Mesenchymal stem cell (in vitro differentiated cells and primary cell): ENCODE measurements at regions not wholly inside any gene's neighbourhood (a gene's known extent, or its start where the extent isn't known, plus 50 kb on each side); places are given as distances from the start of the nearest gene placed in this dataset.

Source experiments
- DNase-seq: peaks from one replicate; pipeline ENCODE4 v3.0.0-alpha.2; 2013
- H2AFZ ChIP-seq: one replicate; pipeline ENCODE4 v1.6.1; 2013; ENCODE audit warnings: low read depth, mild to moderate bottlenecking, control low read depth, inconsistent platforms, low read length, moderate library complexity
- H2AK5ac ChIP-seq: 2 replicates; pipeline ENCODE4 v1.6.1; 2013; ENCODE audit warnings: low read length, moderate library complexity, mild to moderate bottlenecking, inconsistent platforms; ENCODE audit not compliant: severe bottlenecking
- H2BK120ac ChIP-seq: one replicate; pipeline ENCODE4 v1.6.1; 2013; ENCODE audit warnings: low read depth, mild to moderate bottlenecking, inconsistent platforms, low read length, moderate library complexity
- H2BK12ac ChIP-seq, 2 experiments: one replicate each; pipeline ENCODE4 v1.6.1; 2013; ENCODE audit warnings: inconsistent platforms in 2 of 2, low read length in 2 of 2, mild to moderate bottlenecking in 2 of 2, moderate library complexity in 2 of 2, control low read depth in 1 of 2
- H2BK15ac ChIP-seq: one replicate; pipeline ENCODE4 v1.6.1; 2013; ENCODE audit warnings: mild to moderate bottlenecking, low read depth, inconsistent platforms; ENCODE audit not compliant: poor library complexity, severe bottlenecking
- H2BK5ac ChIP-seq: 2 replicates; pipeline ENCODE4 v1.6.1; 2013; ENCODE audit warnings: low read depth, mild to moderate bottlenecking, low read length, control low read depth, inconsistent platforms; ENCODE audit not compliant: poor library complexity, severe bottlenecking
- H3K14ac ChIP-seq, 2 experiments: one replicate each; pipeline ENCODE4 v1.6.1; 2013; ENCODE audit warnings: inconsistent platforms in 2 of 2, low read length in 2 of 2, control low read depth in 1 of 2, mild to moderate bottlenecking in 1 of 2, moderate library complexity in 1 of 2
- H3K18ac ChIP-seq, 2 experiments: one replicate each; pipeline ENCODE4 v1.6.1; 2013; ENCODE audit warnings: inconsistent platforms in 2 of 2, low read length in 2 of 2, control low read depth in 1 of 2, low read depth in 1 of 2, mild to moderate bottlenecking in 1 of 2
- H3K23ac ChIP-seq, 2 experiments: one replicate each; pipeline ENCODE4 v1.6.1; 2013; ENCODE audit warnings: inconsistent platforms in 2 of 2, low read length in 2 of 2, mild to moderate bottlenecking in 2 of 2, moderate library complexity in 2 of 2, control low read depth in 1 of 2
- H3K27ac ChIP-seq: 2 replicates; pipeline ENCODE4 v1.5.1; 2013; ENCODE audit warnings: mild to moderate bottlenecking, moderate library complexity, low read length, control low read depth, inconsistent platforms; ENCODE audit not compliant: poor library complexity, severe bottlenecking
- H3K27me3 ChIP-seq, 2 experiments: 2 replicates each; pipeline versions ENCODE4 v1.6.1 to v1.7.0; 2013; ENCODE audit warnings: low read length in 2 of 2, mild to moderate bottlenecking in 2 of 2, moderate library complexity in 2 of 2, control low read depth in 1 of 2, inconsistent platforms in 1 of 2; ENCODE audit not compliant: control insufficient read depth in 1 of 2, insufficient read depth in 1 of 2
- H3K36me3 ChIP-seq, 2 experiments: 2 replicates each; pipeline versions ENCODE4 v1.6.1 to v1.7.0; 2013; ENCODE audit warnings: low read length in 2 of 2, control low read depth in 1 of 2, inconsistent platforms in 1 of 2, low read depth in 1 of 2, mild to moderate bottlenecking in 1 of 2; ENCODE audit not compliant: insufficient read depth in 2 of 2, control insufficient read depth in 1 of 2
- H3K4ac ChIP-seq, 2 experiments: one replicate each; pipeline ENCODE4 v1.6.1; 2013; ENCODE audit warnings: inconsistent platforms in 2 of 2, low read length in 2 of 2, mild to moderate bottlenecking in 2 of 2, moderate library complexity in 2 of 2, control low read depth in 1 of 2, low read depth in 1 of 2
- H3K4me1 ChIP-seq: 2 replicates; pipeline ENCODE4 v1.6.1; 2013; ENCODE audit warnings: low read depth, low read length, control low read depth; ENCODE audit not compliant: control insufficient read depth, insufficient read depth
- H3K4me2 ChIP-seq: 2 replicates; pipeline ENCODE4 v1.6.1; 2013; ENCODE audit warnings: low read length, mild to moderate bottlenecking, inconsistent platforms; ENCODE audit not compliant: poor library complexity, severe bottlenecking
- H3K4me3 ChIP-seq, 2 experiments: 2 replicates each; pipeline versions ENCODE4 v1.5.1 to v1.7.0; 2013; ENCODE audit warnings: low read length in 2 of 2, mild to moderate bottlenecking in 2 of 2, control low read depth in 1 of 2, low read depth in 1 of 2; ENCODE audit not compliant: insufficient read depth in 1 of 2
- H3K79me1 ChIP-seq: replicated peaks from 2 replicates; pipeline ENCODE4 v1.6.1; 2013; ENCODE audit warnings: mild to moderate bottlenecking, control low read depth, low read length, inconsistent platforms; ENCODE audit not compliant: poor library complexity, severe bottlenecking
- H3K9ac ChIP-seq: 2 replicates; pipeline ENCODE4 v1.7.0; 2013; ENCODE audit warnings: mild to moderate bottlenecking, low read length, moderate library complexity
- H3K9me3 ChIP-seq: 2 replicates; pipeline ENCODE4 v1.7.0; 2013; ENCODE audit warnings: mild to moderate bottlenecking, low read length; ENCODE audit not compliant: control insufficient read depth
- H4K8ac ChIP-seq: one replicate; pipeline ENCODE4 v1.6.1; 2013; ENCODE audit warnings: inconsistent platforms, mild to moderate bottlenecking, low read length, moderate library complexity
- H4K91ac ChIP-seq: one replicate; pipeline ENCODE4 v1.6.1; 2013; ENCODE audit warnings: mild to moderate bottlenecking, low read length, inconsistent platforms
- WGBS: methylation state at CpG from one replicate; pipeline ENCODE4 v1.1.7; 2013; ENCODE audit warnings: mixed read lengths; 5-methylcytosine and 5-hydroxymethylcytosine counted together

DNA sequence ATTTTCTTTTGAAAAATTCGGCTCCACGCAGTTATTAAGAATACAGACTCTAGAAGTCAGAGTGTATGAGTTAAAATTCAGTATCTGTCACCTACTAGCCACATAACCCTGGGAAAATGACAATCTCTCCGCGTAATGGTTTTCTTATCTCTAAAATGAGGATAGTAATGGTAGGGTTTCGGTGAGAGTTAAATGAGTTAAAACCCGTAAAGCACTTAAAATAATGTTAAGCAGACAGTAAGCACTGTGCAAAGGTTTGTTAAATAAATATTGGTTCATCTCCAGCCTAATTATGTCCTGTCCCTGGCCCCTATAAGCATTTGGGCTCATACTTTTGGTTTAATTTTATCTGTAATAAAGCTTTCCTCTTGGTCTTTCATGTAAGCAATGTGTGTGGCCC lies 350.8 kb upstream of the GRIA3 start:
- Histone ChIP-seq H3K9me3 (no peaks in the 10 kb centered on the region), H3K4me1 (no peaks in the 10 kb centered on the region), H3K23ac (no peak overlapping the region), H3K4me2 (no peak overlapping the region), H3K18ac (no peak overlapping the region), H3K4me3 (no peak overlapping the region), H2BK120ac (no peak overlapping the region), H4K8ac (no peak overlapping the region), H3K27me3 (no peaks in the 10 kb centered on the region), H3K4ac (no peak overlapping the region), H2BK15ac (no peak overlapping the region), H4K91ac (no peak overlapping the region), H2AK5ac (no peak overlapping the region), H2AFZ (no peak overlapping the region), H2BK12ac (no peak overlapping the region), H3K36me3 (no peaks in the 10 kb centered on the region), H3K79me1 (no peaks in the 10 kb centered on the region), H2BK5ac (no peak overlapping the region), H3K27ac (no peak overlapping the region), H3K9ac (no peak overlapping the region), H3K14ac (no peak overlapping the region)
- DNase-seq = no peak
- WGBS = 77% methylated on average over 4 of the region's 6 CpGs

DNA sequence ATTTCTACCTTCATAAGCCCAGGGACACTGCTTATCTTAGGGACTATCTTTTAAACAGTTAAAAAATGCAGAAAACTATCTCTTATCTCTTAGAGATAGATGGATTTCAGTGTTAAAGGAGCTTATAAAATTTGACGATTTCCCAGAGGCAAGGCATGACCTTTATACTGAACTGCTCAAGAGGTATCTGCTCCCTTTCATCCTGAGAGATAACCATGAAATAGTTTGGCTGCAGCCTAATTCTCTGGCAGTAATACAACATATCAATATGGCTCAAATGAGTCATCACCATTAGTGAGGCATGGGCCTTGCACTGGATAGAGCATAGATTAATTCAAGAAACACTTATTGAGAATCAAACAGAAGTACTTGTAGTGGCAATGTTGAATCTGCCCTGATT lies 348.2 kb upstream of the GRIA3 start:
- no peaks in the 10 kb centered on the region for H3K4me1 ChIP-seq
- H3K4ac ChIP-seq = no peak overlapping the region
- H2AK5ac ChIP-seq = no peak overlapping the region
- H3K18ac ChIP-seq = no peak overlapping the region
- no peaks in the 10 kb centered on the region for H3K79me1 ChIP-seq
- H2BK15ac ChIP-seq = no peak overlapping the region
- no peak overlapping the region for H2BK120ac ChIP-seq
- H4K91ac ChIP-seq = no peak overlapping the region
- no peak for DNase-seq
- no peak overlapping the region for H3K4me3 ChIP-seq
- no peaks in the 10 kb centered on the region for H3K36me3 ChIP-seq
- no peak overlapping the region for H2BK5ac ChIP-seq
- H2AFZ ChIP-seq = no peak overlapping the region
- no peaks in the 10 kb centered on the region for H3K9me3 ChIP-seq
- no peak overlapping the region for H3K9ac ChIP-seq
- H3K23ac ChIP-seq = no peak overlapping the region
- no CpG with 5 or more reads among the region's 1 CpG for WGBS
- no peak overlapping the region for H2BK12ac ChIP-seq
- no peak overlapping the region for H3K14ac ChIP-seq
- H3K27me3 ChIP-seq = no peaks in the 10 kb centered on the region
- no peak overlapping the region for H3K27ac ChIP-seq
- H4K8ac ChIP-seq = no peak overlapping the region
- no peak overlapping the region for H3K4me2 ChIP-seq

GRCh38 chrX:122850326-122850725 lies 333.8 kb upstream of the GRIA3 start:
- Histone ChIP-seq H3K14ac (no peak overlapping the region), H3K4me2 (no peak overlapping the region), H3K4me3 (no peak overlapping the region), H3K23ac (no peak overlapping the region), H3K9ac (no peak overlapping the region), H2BK12ac (no peak overlapping the region), H3K18ac (no peak overlapping the region), H2AFZ (no peak overlapping the region), H3K79me1 (no peaks in the 10 kb centered on the region), H3K9me3 (no peaks in the 10 kb centered on the region), H3K36me3 (no peaks in the 10 kb centered on the region), H2BK120ac (no peak overlapping the region), H4K91ac (no peak overlapping the region), H3K27ac (no peak overlapping the region), H2BK15ac (no peak overlapping the region), H3K27me3 (no peaks in the 10 kb centered on the region), H3K4ac (no peak overlapping the region), H2BK5ac (no peak overlapping the region), H4K8ac (no peak overlapping the region), H3K4me1 (no peaks in the 10 kb centered on the region), H2AK5ac (no peak overlapping the region)
- DNase-seq = no peak
- 88% methylated on average over 4 of the region's 4 CpGs for WGBS

- Histone ChIP-seq H3K14ac (no peak overlapping the region), H3K18ac (no peak overlapping the region), H3K27me3 (no peaks in the 10 kb centered on the region), H3K9me3 (no peaks in the 10 kb centered on the region), H2AK5ac (no peak overlapping the region), H4K91ac (no peak overlapping the region), H3K4me2 (no peak overlapping the region), H3K27ac (no peak overlapping the region), H2BK15ac (no peak overlapping the region), H3K4me1 (no peaks in the 10 kb centered on the region), H3K4ac (no peak overlapping the region), H2BK12ac (no peak overlapping the region), H3K79me1 (no peaks in the 10 kb centered on the region), H3K9ac (no peak overlapping the region), H3K4me3 (no peak overlapping the region), H2AFZ (no peak overlapping the region), H3K36me3 (no peaks in the 10 kb centered on the region), H4K8ac (no peak overlapping the region), H3K23ac (no peak overlapping the region), H2BK5ac (no peak overlapping the region), H2BK120ac (no peak overlapping the region)
- no peak for DNase-seq
- 43% methylated on average over 2 of the region's 2 CpGs for WGBS
These were observed 327.9 kb upstream of the GRIA3 start for GRCh38 chrX:122856205-122856604.
